ENCODE measurements at regions not wholly inside any gene's neighbourhood (a gene's known extent, or its start where the extent isn't known, plus 50 kb on each side); places are given as distances from the start of the nearest gene placed in this dataset.
A peak's percentile ranks its signal among the peaks of the same experiment; 100 is the strongest.

DNA sequence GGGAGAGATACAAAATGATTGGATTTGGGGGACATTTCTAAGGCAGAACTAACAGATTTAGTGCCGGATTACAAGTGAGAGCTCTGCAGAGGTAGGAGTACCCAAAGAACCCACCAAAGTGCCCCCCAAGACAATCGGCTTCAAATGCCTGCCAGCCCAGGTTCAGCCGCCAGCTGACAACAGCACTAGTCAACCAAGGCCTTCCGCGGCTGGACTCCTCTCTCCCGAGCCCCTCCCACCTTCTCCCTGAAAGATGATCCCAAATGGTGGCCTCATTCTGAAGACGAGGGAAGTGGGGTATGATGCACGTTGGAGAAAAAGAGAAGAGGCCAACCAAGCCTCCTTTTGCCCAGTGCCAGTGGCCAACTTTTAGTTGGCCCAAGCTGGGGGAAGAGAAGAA is 210.4 kb upstream of the SLC30A5 start:
- Mint-ChIP-seq H3K4me1 (peaks cover 7% of the 10 kb centered on the region; the same call in 2 of the 3 replicates), H3K9me3 (peaks cover 14% of the 10 kb centered on the region), H3K27me3 (ENCODE audit: insufficient read depth, low read depth, poor library complexity) (peaks cover 7% of the 10 kb centered on the region), H3K36me3 (ENCODE audit: low read depth) (peaks cover 15% of the 10 kb centered on the region), H3K4me3 (no peak overlapping the region), H3K27ac (no peak overlapping the region)
- Histone ChIP-seq H3K79me2 (replicated peaks; ENCODE audit: insufficient read depth) (no peaks in the 10 kb centered on the region), H3K27me3 (ENCODE audit: insufficient read depth) (no peaks in the 10 kb centered on the region), H3K27ac (ENCODE audit: low read depth) (no peak overlapping the region), H3F3A (replicated peaks; ENCODE audit: low read depth) (no peaks in the 10 kb centered on the region), H3K4me2 (no peak overlapping the region), H2AFZ (peak overlapping the region; percentile 93), H3K4me1 (ENCODE audit: insufficient read depth) (peaks cover 7% of the 10 kb centered on the region), H3K36me3 (ENCODE audit: insufficient read depth) (0 out of 2 replicates have a peak, but pooled peaks cover 4% of the 10 kb centered on the region), H3K9me2 (ENCODE audit: insufficient read depth) (no peaks in the 10 kb centered on the region; the same call in 1 of the 2 replicates), H4K20me1 (replicated peaks; ENCODE audit: insufficient read depth) (no peaks in the 10 kb centered on the region), H3K4me3 (no peak overlapping the region)
- TF ChIP-seq, protein P1, sequence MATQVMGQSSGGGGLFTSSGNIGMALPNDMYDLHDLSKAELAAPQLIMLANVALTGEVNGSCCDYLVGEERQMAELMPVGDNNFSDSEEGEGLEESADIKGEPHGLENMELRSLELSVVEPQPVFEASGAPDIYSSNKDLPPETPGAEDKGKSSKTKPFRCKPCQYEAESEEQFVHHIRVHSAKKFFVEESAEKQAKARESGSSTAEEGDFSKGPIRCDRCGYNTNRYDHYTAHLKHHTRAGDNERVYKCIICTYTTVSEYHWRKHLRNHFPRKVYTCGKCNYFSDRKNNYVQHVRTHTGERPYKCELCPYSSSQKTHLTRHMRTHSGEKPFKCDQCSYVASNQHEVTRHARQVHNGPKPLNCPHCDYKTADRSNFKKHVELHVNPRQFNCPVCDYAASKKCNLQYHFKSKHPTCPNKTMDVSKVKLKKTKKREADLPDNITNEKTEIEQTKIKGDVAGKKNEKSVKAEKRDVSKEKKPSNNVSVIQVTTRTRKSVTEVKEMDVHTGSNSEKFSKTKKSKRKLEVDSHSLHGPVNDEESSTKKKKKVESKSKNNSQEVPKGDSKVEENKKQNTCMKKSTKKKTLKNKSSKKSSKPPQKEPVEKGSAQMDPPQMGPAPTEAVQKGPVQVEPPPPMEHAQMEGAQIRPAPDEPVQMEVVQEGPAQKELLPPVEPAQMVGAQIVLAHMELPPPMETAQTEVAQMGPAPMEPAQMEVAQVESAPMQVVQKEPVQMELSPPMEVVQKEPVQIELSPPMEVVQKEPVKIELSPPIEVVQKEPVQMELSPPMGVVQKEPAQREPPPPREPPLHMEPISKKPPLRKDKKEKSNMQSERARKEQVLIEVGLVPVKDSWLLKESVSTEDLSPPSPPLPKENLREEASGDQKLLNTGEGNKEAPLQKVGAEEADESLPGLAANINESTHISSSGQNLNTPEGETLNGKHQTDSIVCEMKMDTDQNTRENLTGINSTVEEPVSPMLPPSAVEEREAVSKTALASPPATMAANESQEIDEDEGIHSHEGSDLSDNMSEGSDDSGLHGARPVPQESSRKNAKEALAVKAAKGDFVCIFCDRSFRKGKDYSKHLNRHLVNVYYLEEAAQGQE (IDR thresholded peaks at IDR 0.05; ENCODE audit: unreplicated experiment) = no peak
- TF ChIP-seq, protein P2, sequence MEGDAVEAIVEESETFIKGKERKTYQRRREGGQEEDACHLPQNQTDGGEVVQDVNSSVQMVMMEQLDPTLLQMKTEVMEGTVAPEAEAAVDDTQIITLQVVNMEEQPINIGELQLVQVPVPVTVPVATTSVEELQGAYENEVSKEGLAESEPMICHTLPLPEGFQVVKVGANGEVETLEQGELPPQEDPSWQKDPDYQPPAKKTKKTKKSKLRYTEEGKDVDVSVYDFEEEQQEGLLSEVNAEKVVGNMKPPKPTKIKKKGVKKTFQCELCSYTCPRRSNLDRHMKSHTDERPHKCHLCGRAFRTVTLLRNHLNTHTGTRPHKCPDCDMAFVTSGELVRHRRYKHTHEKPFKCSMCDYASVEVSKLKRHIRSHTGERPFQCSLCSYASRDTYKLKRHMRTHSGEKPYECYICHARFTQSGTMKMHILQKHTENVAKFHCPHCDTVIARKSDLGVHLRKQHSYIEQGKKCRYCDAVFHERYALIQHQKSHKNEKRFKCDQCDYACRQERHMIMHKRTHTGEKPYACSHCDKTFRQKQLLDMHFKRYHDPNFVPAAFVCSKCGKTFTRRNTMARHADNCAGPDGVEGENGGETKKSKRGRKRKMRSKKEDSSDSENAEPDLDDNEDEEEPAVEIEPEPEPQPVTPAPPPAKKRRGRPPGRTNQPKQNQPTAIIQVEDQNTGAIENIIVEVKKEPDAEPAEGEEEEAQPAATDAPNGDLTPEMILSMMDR (conservative IDR thresholded peaks at IDR 0.05; ENCODE audit: low read depth in 2 of 2) = no peak
- TF ChIP-seq NANOG (IDR thresholded peaks at IDR 0.05; ENCODE audit: borderline replicate concordance) (no peak), EZH2phosphoT487 (IDR thresholded peaks at IDR 0.05; ENCODE audit: unreplicated experiment) (no peak), ZNF114 (CRISPR knock-in tag; IDR thresholded peaks at IDR 0.05) (no peak), JUNB (IDR thresholded peaks at IDR 0.05; ENCODE audit: unreplicated experiment) (no peak), POLR2AphosphoS5 (IDR thresholded peaks at IDR 0.05; ENCODE audit: low read depth) (no peak), ZNF331 (CRISPR knock-in tag; IDR thresholded peaks at IDR 0.05; ENCODE audit: low read depth) (no peak), STAT1 (IDR thresholded peaks at IDR 0.05; ENCODE audit: unreplicated experiment) (no peak), CREB1 (CRISPR knock-in tag; IDR thresholded peaks at IDR 0.05; ENCODE audit: low read depth) (no peak), EZH2 (IDR thresholded peaks at IDR 0.05; ENCODE audit: low read depth, unreplicated experiment) (no peak)
- TF ChIP-seq, protein P3, sequence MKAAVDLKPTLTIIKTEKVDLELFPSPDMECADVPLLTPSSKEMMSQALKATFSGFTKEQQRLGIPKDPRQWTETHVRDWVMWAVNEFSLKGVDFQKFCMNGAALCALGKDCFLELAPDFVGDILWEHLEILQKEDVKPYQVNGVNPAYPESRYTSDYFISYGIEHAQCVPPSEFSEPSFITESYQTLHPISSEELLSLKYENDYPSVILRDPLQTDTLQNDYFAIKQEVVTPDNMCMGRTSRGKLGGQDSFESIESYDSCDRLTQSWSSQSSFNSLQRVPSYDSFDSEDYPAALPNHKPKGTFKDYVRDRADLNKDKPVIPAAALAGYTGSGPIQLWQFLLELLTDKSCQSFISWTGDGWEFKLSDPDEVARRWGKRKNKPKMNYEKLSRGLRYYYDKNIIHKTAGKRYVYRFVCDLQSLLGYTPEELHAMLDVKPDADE (IDR thresholded peaks at IDR 0.05) = no peak
- TF ChIP-seq, protein P4, sequence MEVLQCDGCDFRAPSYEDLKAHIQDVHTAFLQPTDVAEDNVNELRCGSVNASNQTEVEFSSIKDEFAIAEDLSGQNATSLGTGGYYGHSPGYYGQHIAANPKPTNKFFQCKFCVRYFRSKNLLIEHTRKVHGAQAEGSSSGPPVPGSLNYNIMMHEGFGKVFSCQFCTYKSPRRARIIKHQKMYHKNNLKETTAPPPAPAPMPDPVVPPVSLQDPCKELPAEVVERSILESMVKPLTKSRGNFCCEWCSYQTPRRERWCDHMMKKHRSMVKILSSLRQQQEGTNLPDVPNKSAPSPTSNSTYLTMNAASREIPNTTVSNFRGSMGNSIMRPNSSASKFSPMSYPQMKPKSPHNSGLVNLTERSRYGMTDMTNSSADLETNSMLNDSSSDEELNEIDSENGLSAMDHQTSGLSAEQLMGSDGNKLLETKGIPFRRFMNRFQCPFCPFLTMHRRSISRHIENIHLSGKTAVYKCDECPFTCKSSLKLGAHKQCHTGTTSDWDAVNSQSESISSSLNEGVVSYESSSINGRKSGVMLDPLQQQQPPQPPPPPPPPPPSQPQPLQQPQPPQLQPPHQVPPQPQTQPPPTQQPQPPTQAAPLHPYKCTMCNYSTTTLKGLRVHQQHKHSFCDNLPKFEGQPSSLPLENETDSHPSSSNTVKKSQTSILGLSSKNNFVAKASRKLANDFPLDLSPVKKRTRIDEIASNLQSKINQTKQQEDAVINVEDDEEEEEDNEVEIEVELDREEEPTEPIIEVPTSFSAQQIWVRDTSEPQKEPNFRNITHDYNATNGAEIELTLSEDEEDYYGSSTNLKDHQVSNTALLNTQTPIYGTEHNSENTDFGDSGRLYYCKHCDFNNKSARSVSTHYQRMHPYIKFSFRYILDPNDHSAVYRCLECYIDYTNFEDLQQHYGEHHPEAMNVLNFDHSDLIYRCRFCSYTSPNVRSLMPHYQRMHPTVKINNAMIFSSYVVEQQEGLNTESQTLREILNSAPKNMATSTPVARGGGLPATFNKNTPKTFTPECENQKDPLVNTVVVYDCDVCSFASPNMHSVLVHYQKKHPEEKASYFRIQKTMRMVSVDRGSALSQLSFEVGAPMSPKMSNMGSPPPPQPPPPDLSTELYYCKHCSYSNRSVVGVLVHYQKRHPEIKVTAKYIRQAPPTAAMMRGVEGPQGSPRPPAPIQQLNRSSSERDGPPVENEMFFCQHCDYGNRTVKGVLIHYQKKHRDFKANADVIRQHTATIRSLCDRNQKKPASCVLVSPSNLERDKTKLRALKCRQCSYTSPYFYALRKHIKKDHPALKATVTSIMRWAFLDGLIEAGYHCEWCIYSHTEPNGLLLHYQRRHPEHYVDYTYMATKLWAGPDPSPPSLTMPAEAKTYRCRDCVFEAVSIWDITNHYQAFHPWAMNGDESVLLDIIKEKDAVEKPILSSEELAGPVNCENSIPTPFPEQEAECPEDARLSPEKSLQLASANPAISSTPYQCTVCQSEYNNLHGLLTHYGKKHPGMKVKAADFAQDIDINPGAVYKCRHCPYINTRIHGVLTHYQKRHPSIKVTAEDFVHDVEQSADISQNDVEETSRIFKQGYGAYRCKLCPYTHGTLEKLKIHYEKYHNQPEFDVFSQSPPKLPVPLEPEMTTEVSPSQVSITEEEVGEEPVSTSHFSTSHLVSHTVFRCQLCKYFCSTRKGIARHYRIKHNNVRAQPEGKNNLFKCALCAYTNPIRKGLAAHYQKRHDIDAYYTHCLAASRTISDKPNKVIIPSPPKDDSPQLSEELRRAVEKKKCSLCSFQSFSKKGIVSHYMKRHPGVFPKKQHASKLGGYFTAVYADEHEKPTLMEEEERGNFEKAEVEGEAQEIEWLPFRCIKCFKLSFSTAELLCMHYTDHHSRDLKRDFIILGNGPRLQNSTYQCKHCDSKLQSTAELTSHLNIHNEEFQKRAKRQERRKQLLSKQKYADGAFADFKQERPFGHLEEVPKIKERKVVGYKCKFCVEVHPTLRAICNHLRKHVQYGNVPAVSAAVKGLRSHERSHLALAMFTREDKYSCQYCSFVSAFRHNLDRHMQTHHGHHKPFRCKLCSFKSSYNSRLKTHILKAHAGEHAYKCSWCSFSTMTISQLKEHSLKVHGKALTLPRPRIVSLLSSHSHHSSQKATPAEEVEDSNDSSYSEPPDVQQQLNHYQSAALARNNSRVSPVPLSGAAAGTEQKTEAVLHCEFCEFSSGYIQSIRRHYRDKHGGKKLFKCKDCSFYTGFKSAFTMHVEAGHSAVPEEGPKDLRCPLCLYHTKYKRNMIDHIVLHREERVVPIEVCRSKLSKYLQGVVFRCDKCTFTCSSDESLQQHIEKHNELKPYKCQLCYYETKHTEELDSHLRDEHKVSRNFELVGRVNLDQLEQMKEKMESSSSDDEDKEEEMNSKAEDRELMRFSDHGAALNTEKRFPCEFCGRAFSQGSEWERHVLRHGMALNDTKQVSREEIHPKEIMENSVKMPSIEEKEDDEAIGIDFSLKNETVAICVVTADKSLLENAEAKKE (CRISPR knock-in tag; IDR thresholded peaks at IDR 0.05) = no peak
- DNase-seq (ENCODE audit: low spot score) = peak; percentile 47
- peak; percentile 66 for ATAC-seq

All from GM23338 (cell line).